ENCODE measurements at regions not wholly inside any gene's neighbourhood (a gene's known extent, or its start where the extent isn't known, plus 50 kb on each side); places are given as distances from the start of the nearest gene placed in this dataset.

- no peak for TF ChIP-seq EZH2 (IDR thresholded peaks at IDR 0.05; ENCODE audit: borderline replicate concordance, low read length)
- TF ChIP-seq CTCF (IDR thresholded peaks at IDR 0.05; ENCODE audit: low read length) = no peak
Measured at GRCh38 chr12:107397890-107398500, 287.6 kb upstream of the PWP1 start.

GRCh38 chr12:107399046-107399445, 286.6 kb upstream of the PWP1 start:
- Histone ChIP-seq H3K36me3 (ENCODE audit: insufficient read depth, low read length) (no peaks in the 10 kb centered on the region), H3K4me3 (ENCODE audit: low read depth, low read length, poor library complexity, severe bottlenecking) (no peak overlapping the region), H3K27ac (ENCODE audit: low read depth, low read length, poor library complexity, severe bottlenecking) (no peak overlapping the region), H4K20me1 (ENCODE audit: insufficient read depth, low read length) (no peaks in the 10 kb centered on the region), H3K27me3 (ENCODE audit: insufficient read depth, low read length) (no peaks in the 10 kb centered on the region), H3K9ac (ENCODE audit: low read length) (no peak overlapping the region), H3K9me3 (ENCODE audit: low read length) (no peaks in the 10 kb centered on the region), H3K9me2 (ENCODE audit: low read depth, low read length) (no peaks in the 10 kb centered on the region), H3K79me2 (ENCODE audit: insufficient read depth, low read length) (no peaks in the 10 kb centered on the region), H3K4me2 (ENCODE audit: low read length) (no peak overlapping the region), H2AFZ (ENCODE audit: low read length) (no peak overlapping the region), H3F3A (ENCODE audit: insufficient read depth, low read length) (no peaks in the 10 kb centered on the region), H3K4me1 (ENCODE audit: insufficient read depth, low read length, severe bottlenecking) (no peaks in the 10 kb centered on the region)
- no peak for TF ChIP-seq CTCF (IDR thresholded peaks at IDR 0.05; ENCODE audit: low read length)
- no peak for TF ChIP-seq EZH2 (IDR thresholded peaks at IDR 0.05; ENCODE audit: borderline replicate concordance, low read length)

More at GRCh38 chr12:107397890-107398500, 287.6 kb upstream of the PWP1 start:
- no peaks in the 10 kb centered on the region for H4K20me1 ChIP-seq (ENCODE audit: insufficient read depth, low read length)
- no peaks in the 10 kb centered on the region for H3K36me3 ChIP-seq (ENCODE audit: insufficient read depth, low read length)
- H3K4me2 ChIP-seq (ENCODE audit: low read length) = no peak overlapping the region
- no peak overlapping the region for H3K9ac ChIP-seq (ENCODE audit: low read length)
- no peaks in the 10 kb centered on the region for H3K9me3 ChIP-seq (ENCODE audit: low read length)
- no peak overlapping the region for H2AFZ ChIP-seq (ENCODE audit: low read length)
- H3K27me3 ChIP-seq (ENCODE audit: insufficient read depth, low read length) = no peaks in the 10 kb centered on the region
- no peak overlapping the region for H3K27ac ChIP-seq (ENCODE audit: low read depth, low read length, poor library complexity, severe bottlenecking)
- H3K79me2 ChIP-seq (ENCODE audit: insufficient read depth, low read length) = no peaks in the 10 kb centered on the region
- no peaks in the 10 kb centered on the region for H3K9me2 ChIP-seq (ENCODE audit: low read depth, low read length)
- H3K4me1 ChIP-seq (ENCODE audit: insufficient read depth, low read length, severe bottlenecking) = no peaks in the 10 kb centered on the region
- H3F3A ChIP-seq (ENCODE audit: insufficient read depth, low read length) = no peaks in the 10 kb centered on the region
- no peak overlapping the region for H3K4me3 ChIP-seq (ENCODE audit: low read depth, low read length, poor library complexity, severe bottlenecking)

GRCh38 chr12:107400686-107401447, 284.7 kb upstream of the PWP1 start:
- TF ChIP-seq EZH2 (IDR thresholded peaks at IDR 0.05; ENCODE audit: borderline replicate concordance, low read length) (no peak), CTCF (IDR thresholded peaks at IDR 0.05; ENCODE audit: low read length) (no peak)
- Histone ChIP-seq H3K9me2 (ENCODE audit: low read depth, low read length) (no peaks in the 10 kb centered on the region), H3F3A (ENCODE audit: insufficient read depth, low read length) (no peaks in the 10 kb centered on the region), H4K20me1 (ENCODE audit: insufficient read depth, low read length) (no peaks in the 10 kb centered on the region), H3K4me2 (ENCODE audit: low read length) (no peak overlapping the region), H3K36me3 (ENCODE audit: insufficient read depth, low read length) (no peaks in the 10 kb centered on the region), H2AFZ (ENCODE audit: low read length) (no peak overlapping the region), H3K9ac (ENCODE audit: low read length) (no peak overlapping the region), H3K4me3 (ENCODE audit: low read depth, low read length, poor library complexity, severe bottlenecking) (no peak overlapping the region), H3K4me1 (ENCODE audit: insufficient read depth, low read length, severe bottlenecking) (no peaks in the 10 kb centered on the region), H3K27ac (ENCODE audit: low read depth, low read length, poor library complexity, severe bottlenecking) (no peak overlapping the region), H3K79me2 (ENCODE audit: insufficient read depth, low read length) (no peaks in the 10 kb centered on the region), H3K9me3 (ENCODE audit: low read length) (no peaks in the 10 kb centered on the region), H3K27me3 (ENCODE audit: insufficient read depth, low read length) (no peaks in the 10 kb centered on the region)

Measured in OCI-LY1 (cell line).